ENCODE measurements at regions not wholly inside any gene's neighbourhood (a gene's known extent, or its start where the extent isn't known, plus 50 kb on each side); places are given as distances from the start of the nearest gene placed in this dataset.

GRCh38 chr12:127526925-127527324 is 740.0 kb upstream of the TMEM132C start:
- Mint-ChIP-seq H3K4me3 (no peak overlapping the region), H3K4me1 (peaks cover 3 to 4% of the 10 kb centered on the region in 2 experiments; a peak in 2 of 4 replicates), H3K27me3 (ENCODE audit: low read depth) (peaks cover 2% of the 10 kb centered on the region; the same call in 1 of the 2 replicates), H3K27ac (no peak overlapping the region), H3K9me3 (no peaks in the 10 kb centered on the region), H3K36me3 (ENCODE audit: insufficient read depth in 1 of 3, low read depth in 3 of 3) (no peaks in the 10 kb centered on the region)
- Histone ChIP-seq H2BK20ac (ENCODE audit: low read depth, low read length, poor library complexity, severe bottlenecking) (no peak overlapping the region), H2AFZ (ENCODE audit: low read length) (no peak overlapping the region), H2BK12ac (ENCODE audit: insufficient read length, low read depth, low read length) (no peak overlapping the region), H4K5ac (ENCODE audit: insufficient read length, low read depth, low read length) (no peak overlapping the region), H3K79me1 (ENCODE audit: insufficient read depth, low read depth, low read length, poor library complexity, severe bottlenecking) (no peaks in the 10 kb centered on the region), H2BK15ac (ENCODE audit: low read depth, low read length) (no peak overlapping the region), H3K4me1 (ENCODE audit: insufficient read depth, low read length) (no peaks in the 10 kb centered on the region), H3K9ac (ENCODE audit: extremely low read depth, insufficient read length, low read length) (no peak overlapping the region), H4K8ac (replicated peaks; ENCODE audit: insufficient read length, low read depth, low read length) (no peak overlapping the region), H2BK5ac (ENCODE audit: insufficient read length, low read length) (no peak overlapping the region), H3K27ac (ENCODE audit: insufficient read length, low read depth, low read length) (no peak overlapping the region), H3K18ac (ENCODE audit: insufficient read length, low read depth, low read length) (no peak overlapping the region), H3K4ac (ENCODE audit: low read depth, low read length) (no peak overlapping the region), H3K27me3 (ENCODE audit: insufficient read depth, low read length) (no peaks in the 10 kb centered on the region), H3K14ac (ENCODE audit: insufficient read depth, low read length) (no peak overlapping the region), H2AK5ac (ENCODE audit: insufficient read length, low read length) (no peak overlapping the region), H3T11ph (ENCODE audit: low read length) (no peak overlapping the region), H3K56ac (ENCODE audit: insufficient read length, low read depth, low read length) (no peak overlapping the region), H4K20me1 (ENCODE audit: control insufficient read depth, insufficient read depth, insufficient read length) (no peaks in the 10 kb centered on the region), H4K91ac (ENCODE audit: insufficient read length, low read depth, low read length) (no peak overlapping the region), H3K23ac (ENCODE audit: insufficient read length, low read depth, low read length) (no peak overlapping the region), H3K23me2 (ENCODE audit: insufficient read length, low read depth, low read length, poor library complexity, severe bottlenecking) (no peaks in the 10 kb centered on the region), H3K9me3 (ENCODE audit: control insufficient read depth, low read depth, low read length) (no peaks in the 10 kb centered on the region), H3K4me2 (ENCODE audit: insufficient read depth, insufficient read length, low read length) (no peak overlapping the region), H2BK120ac (ENCODE audit: low read depth, low read length, poor library complexity, severe bottlenecking) (no peak overlapping the region), H3K79me2 (ENCODE audit: insufficient read depth, low read length) (no peaks in the 10 kb centered on the region)
- WGBS (ENCODE audit: extremely low coverage, insufficient read length, low lambda C conversion rate), result no CpG with 5 or more reads among the region's 3 CpGs
- DNase-seq, result no peak
- peak; percentile 42; the same call in 2 of the 3 replicates for TF ChIP-seq CTCF (conservative IDR thresholded peaks at IDR 0.05)

Data from H9 (cell line).